Heart right ventricle (tissue), 16 donors: ENCODE measurements at regions not wholly inside any gene's neighbourhood (a gene's known extent, or its start where the extent isn't known, plus 50 kb on each side); places are given as distances from the start of the nearest gene placed in this dataset.

Source experiments
- ATAC-seq, 8 donors: fragments of 200-7000 bp; cut with Tn5 transposase; one replicate each; pipeline ENCODE4 v1.9.1; 2020; ENCODE audit warnings: mild to moderate bottlenecking in 8 of 8, moderate library complexity in 8 of 8, moderate number of reproducible peaks in 1 of 8
- DNase-seq, 2 donors: peaks; one replicate each; pipeline ENCODE4 v3.0.0-alpha.2; 2020
- H3K27ac ChIP-seq, 10 donors: fragments of 200-600 bp; sonication (generic) in 2 of 10; one replicate each; pipeline versions ENCODE4 v1.5.0 to v1.8.0; 2020 to 2022; ENCODE audit warnings: mild to moderate bottlenecking in 3 of 10
- H3K27me3 ChIP-seq, 7 donors: fragments of 200-600 bp; one replicate each; pipeline ENCODE4 v1.8.0; 2021 to 2022; ENCODE audit warnings: mild to moderate bottlenecking in 2 of 7
- H3K36me3 ChIP-seq, 9 donors: fragments of 200-600 bp; sonication (generic) in 1 of 9; one replicate each; pipeline versions ENCODE4 v1.5.0 to v1.8.0; 2020 to 2022; ENCODE audit warnings: mild to moderate bottlenecking in 2 of 9
- H3K4me1 ChIP-seq, 9 donors: fragments of 200-600 bp; sonication (generic) in 1 of 9; one replicate each; pipeline versions ENCODE4 v1.5.0 to v1.8.0; 2020 to 2022; ENCODE audit warnings: mild to moderate bottlenecking in 4 of 9
- H3K4me3 ChIP-seq, 10 donors: fragments of 200-600 bp; sonication (generic) in 2 of 10; one replicate each; pipeline versions ENCODE4 v1.5.0 to v1.8.0; 2020 to 2022; ENCODE audit warnings: mild to moderate bottlenecking in 7 of 10, moderate library complexity in 2 of 10
- H3K9me3 ChIP-seq, 11 donors: fragments of 200-600 bp in 10 of 11; sonication (generic) in 2 of 11; one replicate each; pipeline versions ENCODE4 v1.5.0 to v1.8.0; 2013 to 2022; ENCODE audit warnings: mild to moderate bottlenecking in 2 of 11, control low read depth in 1 of 11, moderate library complexity in 1 of 11
- WGBS, 2 donors: extraction: QIAGEN DNeasy Blood & Tissue Kit; methylation state at CpG; one replicate each; pipeline ENCODE4 v1.1.7; 2013; ENCODE audit warnings: inconsistent platforms in 1 of 2; 5-methylcytosine and 5-hydroxymethylcytosine counted together
- intact Hi-C, 10 donors: fragments of 100-400 bp; cut with DNase I; formaldehyde crosslinking; loops; one replicate each; pipeline versions ENCODE4 v1.11.1 to v1.14.2; 2022
- TF ChIP-seq, protein P1 (sequence below), 9 donors: fragments of 200-600 bp; sonication (generic) in 2 of 9; IDR thresholded peaks; one replicate each; pipeline versions ENCODE4 v1.5.0 to v1.8.0; 2021 to 2022; ENCODE audit warnings: antibody characterized with exemption in 9 of 9, mild to moderate bottlenecking in 5 of 9, moderate library complexity in 1 of 9
- donor health status: Arrhythmogenic right ventricular cardiomyopathy.
- donor health status: ischemic (EF 13 %, LVEDD 7.1; RV severe dilation, severe dysfunction).
- donor health status: healthy with polysubstance abuse.
- donor health status: DM: no; HTN: yes; CAD: no.
- donor health status: DM: no; HTN: no; CAD: no.
- donor health status: ischemic (EF 25% LVEDD 6.9; RV normal size, moderate dysfunction).
- donor health status: ischemic (EF 25% LVEDD 5.7; RV mildly dilated, moderate dysfunction).
- donor health status: healthy.
- donor health status: DM: yes; HTN: yes; CAD: no.
- donor health status: Ischemic cardiomyopathy.
- donor health status: ischemic (EF 35%, LVEDD 5.7; RV mildly dilated, moderate dysfunction).
- donor health status: nonischemic (EF 11% LVEDD 7.7; RV severe dilation, severe dysfunction).
- donor health status: DM: yes; HTN: yes; CAD: no.
- donor health status: PGD.
- donor health status: ischemic (EF 29% LVEDD 5.4; RV normal size, mild dysfunction).
- donor health status: nonischemic (EF 23%, LVEDD 6.1; RV moderate dilation, normal function).

- no peak for ATAC-seq
- Histone ChIP-seq H3K9me3 (no peaks in the 10 kb centered on the region), H3K4me3 (no peak overlapping the region), H3K4me1 (no peaks in the 10 kb centered on the region), H3K27me3 (no peaks in the 10 kb centered on the region), H3K36me3 (no peaks in the 10 kb centered on the region), H3K27ac (no peak overlapping the region)
- TF ChIP-seq, protein P1, sequence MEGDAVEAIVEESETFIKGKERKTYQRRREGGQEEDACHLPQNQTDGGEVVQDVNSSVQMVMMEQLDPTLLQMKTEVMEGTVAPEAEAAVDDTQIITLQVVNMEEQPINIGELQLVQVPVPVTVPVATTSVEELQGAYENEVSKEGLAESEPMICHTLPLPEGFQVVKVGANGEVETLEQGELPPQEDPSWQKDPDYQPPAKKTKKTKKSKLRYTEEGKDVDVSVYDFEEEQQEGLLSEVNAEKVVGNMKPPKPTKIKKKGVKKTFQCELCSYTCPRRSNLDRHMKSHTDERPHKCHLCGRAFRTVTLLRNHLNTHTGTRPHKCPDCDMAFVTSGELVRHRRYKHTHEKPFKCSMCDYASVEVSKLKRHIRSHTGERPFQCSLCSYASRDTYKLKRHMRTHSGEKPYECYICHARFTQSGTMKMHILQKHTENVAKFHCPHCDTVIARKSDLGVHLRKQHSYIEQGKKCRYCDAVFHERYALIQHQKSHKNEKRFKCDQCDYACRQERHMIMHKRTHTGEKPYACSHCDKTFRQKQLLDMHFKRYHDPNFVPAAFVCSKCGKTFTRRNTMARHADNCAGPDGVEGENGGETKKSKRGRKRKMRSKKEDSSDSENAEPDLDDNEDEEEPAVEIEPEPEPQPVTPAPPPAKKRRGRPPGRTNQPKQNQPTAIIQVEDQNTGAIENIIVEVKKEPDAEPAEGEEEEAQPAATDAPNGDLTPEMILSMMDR (IDR thresholded peaks at IDR 0.05), result no peak
- no peak for DNase-seq
- intact Hi-C loops, result no loop called here
- 81 to 96% methylated on average over 3 of the region's 3 CpGs for WGBS, 2 donors
Observed at GRCh38 chr13:66102864-66103263, 1127.3 kb downstream of the PCDH9 start.

GRCh38 chr13:66099825-66100224 lies 1130.3 kb downstream of the PCDH9 start:
- ATAC-seq (no peak), DNase-seq (no peak)
- Histone ChIP-seq H3K4me1 (no peaks in the 10 kb centered on the region), H3K36me3 (no peaks in the 10 kb centered on the region), H3K27ac (no peak overlapping the region), H3K4me3 (no peak overlapping the region), H3K27me3 (no peaks in the 10 kb centered on the region), H3K9me3 (peaks cover 0 to 8% (median 0%) of the 10 kb centered on the region in 11 donors)
- TF ChIP-seq, protein P1 (IDR thresholded peaks at IDR 0.05), result no peak
- WGBS, 2 donors, result 87 to 92% methylated on average over 10 of the region's 10 CpGs
- intact Hi-C loops, result no loop called here

- 68 to 80% methylated on average over 3 of the region's 3 CpGs for WGBS, 2 donors
- no peaks in the 10 kb centered on the region for H3K27me3 ChIP-seq
- H3K36me3 ChIP-seq, result no peaks in the 10 kb centered on the region
- H3K27ac ChIP-seq, result no peak overlapping the region
- no peak overlapping the region for H3K4me3 ChIP-seq
- peaks cover 0 to 12% (median 0%) of the 10 kb centered on the region in 11 donors for H3K9me3 ChIP-seq
- ATAC-seq, result no peak
- intact Hi-C loops, result no loop called here
- TF ChIP-seq, protein P1 (IDR thresholded peaks at IDR 0.05), result no peak
- DNase-seq, result no peak
- H3K4me1 ChIP-seq, result no peaks in the 10 kb centered on the region
Observed at GRCh38 chr13:66098931-66099628, 1131.1 kb downstream of the PCDH9 start.

- no peak for ATAC-seq
- Histone ChIP-seq H3K27me3 (no peaks in the 10 kb centered on the region), H3K36me3 (no peaks in the 10 kb centered on the region), H3K9me3 (peaks cover 0 to 7% (median 0%) of the 10 kb centered on the region in 11 donors), H3K27ac (no peak overlapping the region), H3K4me3 (no peak overlapping the region), H3K4me1 (no peaks in the 10 kb centered on the region)
- WGBS, 2 donors, result 36 to 44% methylated on average over 1 of the region's 1 CpG
- TF ChIP-seq, protein P1 (IDR thresholded peaks at IDR 0.05), result no peak
- intact Hi-C loops, result no loop called here
- DNase-seq, result no peak
Observed at GRCh38 chr13:66089711-66090110, 1140.4 kb downstream of the PCDH9 start.
